H9 (cell line): ENCODE measurements at regions not wholly inside any gene's neighbourhood (a gene's known extent, or its start where the extent isn't known, plus 50 kb on each side); places are given as distances from the start of the nearest gene placed in this dataset.

Source experiments
- DNase-seq: peaks from one replicate; pipeline ENCODE4 v3.0.0-alpha.2; 2017
- H2AFZ ChIP-seq: one replicate; pipeline ENCODE4 v1.6.1; 2013; ENCODE audit warnings: mild to moderate bottlenecking, low read length, control low read depth, moderate library complexity
- H2AK5ac ChIP-seq: 2 replicates; pipeline ENCODE4 v1.6.1; 2013; ENCODE audit warnings: low read length, control low read depth, mixed read lengths; ENCODE audit not compliant: insufficient read length
- H2BK120ac ChIP-seq: one replicate; pipeline ENCODE4 v1.6.1; 2013; ENCODE audit warnings: low read depth, mild to moderate bottlenecking, low read length, control low read depth, inconsistent platforms; ENCODE audit not compliant: poor library complexity, severe bottlenecking
- H2BK12ac ChIP-seq: 2 replicates; pipeline ENCODE4 v1.6.1; 2013; ENCODE audit warnings: low read length, control low read depth, mixed read lengths, low read depth; ENCODE audit not compliant: insufficient read length
- H2BK15ac ChIP-seq: 2 replicates; pipeline ENCODE4 v1.6.1; 2013; ENCODE audit warnings: low read depth, low read length, control low read depth
- H2BK20ac ChIP-seq: one replicate; pipeline ENCODE4 v1.6.1; 2013; ENCODE audit warnings: low read depth, mild to moderate bottlenecking, low read length, control low read depth, inconsistent platforms; ENCODE audit not compliant: poor library complexity, severe bottlenecking
- H2BK5ac ChIP-seq: 2 replicates; pipeline ENCODE4 v1.6.1; 2013; ENCODE audit warnings: low read length, control low read depth, mixed read lengths; ENCODE audit not compliant: insufficient read length
- H3K14ac ChIP-seq: 2 replicates; pipeline ENCODE4 v1.6.1; 2013; ENCODE audit warnings: low read length, control low read depth; ENCODE audit not compliant: insufficient read depth
- H3K18ac ChIP-seq: 2 replicates; pipeline ENCODE4 v1.6.1; 2013; ENCODE audit warnings: low read depth, mild to moderate bottlenecking, mixed read lengths, low read length, control low read depth; ENCODE audit not compliant: insufficient read length
- H3K23ac ChIP-seq: 2 replicates; pipeline ENCODE4 v1.6.1; 2013; ENCODE audit warnings: low read length, control low read depth, mixed read lengths, low read depth; ENCODE audit not compliant: insufficient read length
- H3K23me2 ChIP-seq: 2 replicates; pipeline ENCODE4 v1.6.1; 2013; ENCODE audit warnings: low read depth, mild to moderate bottlenecking, mixed read lengths, low read length, control low read depth; ENCODE audit not compliant: insufficient read length, poor library complexity, severe bottlenecking
- H3K27ac ChIP-seq: 2 replicates; pipeline ENCODE4 v1.5.1; 2013; ENCODE audit warnings: low read length, control low read depth, mixed read lengths, low read depth; ENCODE audit not compliant: insufficient read length
- H3K27me3 ChIP-seq: 2 replicates; pipeline ENCODE4 v1.6.1; 2013; ENCODE audit warnings: low read length, control low read depth, inconsistent platforms; ENCODE audit not compliant: insufficient read depth
- H3K4ac ChIP-seq: 2 replicates; pipeline ENCODE4 v1.6.1; 2013; ENCODE audit warnings: low read depth, mild to moderate bottlenecking, control low read depth, inconsistent platforms, low read length, moderate library complexity
- H3K4me1 ChIP-seq: 2 replicates; pipeline ENCODE4 v1.6.1; 2013; ENCODE audit warnings: low read length, control low read depth, inconsistent platforms; ENCODE audit not compliant: insufficient read depth
- H3K4me2 ChIP-seq: 2 replicates; pipeline ENCODE4 v1.6.1; 2013; ENCODE audit warnings: low read length, control low read depth, mixed read lengths; ENCODE audit not compliant: insufficient read length, insufficient read depth
- H3K56ac ChIP-seq: 2 replicates; pipeline ENCODE4 v1.6.1; 2013; ENCODE audit warnings: low read depth, mild to moderate bottlenecking, mixed read lengths, low read length, control low read depth; ENCODE audit not compliant: insufficient read length
- H3K79me1 ChIP-seq: 2 replicates; pipeline ENCODE4 v1.6.1; 2013; ENCODE audit warnings: low read depth, mild to moderate bottlenecking, moderate library complexity, low read length, control low read depth, inconsistent platforms; ENCODE audit not compliant: insufficient read depth, poor library complexity, severe bottlenecking
- H3K79me2 ChIP-seq: 2 replicates; pipeline ENCODE4 v1.6.1; 2013; ENCODE audit warnings: low read length, control low read depth, inconsistent platforms; ENCODE audit not compliant: insufficient read depth
- H3K9ac ChIP-seq: 2 replicates; pipeline ENCODE4 v1.6.1; 2013; ENCODE audit warnings: low read length, control low read depth, mixed read lengths; ENCODE audit not compliant: insufficient read length; ENCODE audit errors: extremely low read depth
- H3K9me3 ChIP-seq: one replicate; pipeline ENCODE4 v1.6.1; 2013; ENCODE audit warnings: low read depth, low read length, inconsistent platforms; ENCODE audit not compliant: control insufficient read depth
- H3T11ph ChIP-seq: one replicate; pipeline ENCODE4 v1.6.1; 2013; ENCODE audit warnings: mild to moderate bottlenecking, low read length, control low read depth, inconsistent platforms
- H4K20me1 ChIP-seq: one replicate; pipeline ENCODE4 v1.6.1; 2013; ENCODE audit not compliant: control insufficient read depth, insufficient read length, insufficient read depth
- H4K5ac ChIP-seq: 2 replicates; pipeline ENCODE4 v1.6.1; 2013; ENCODE audit warnings: low read depth, mild to moderate bottlenecking, mixed read lengths, low read length, control low read depth; ENCODE audit not compliant: insufficient read length
- H4K8ac ChIP-seq: replicated peaks from 2 replicates; pipeline ENCODE4 v1.6.1; 2013; ENCODE audit warnings: low read length, control low read depth, mixed read lengths, low read depth; ENCODE audit not compliant: insufficient read length
- H4K91ac ChIP-seq: 2 replicates; pipeline ENCODE4 v1.6.1; 2013; ENCODE audit warnings: low read depth, mild to moderate bottlenecking, moderate library complexity, mixed read lengths, low read length, control low read depth; ENCODE audit not compliant: insufficient read length
- H3K27ac Mint-ChIP-seq, 3 experiments: 2 replicates in 2 of 3; 3 replicates in 1 of 3; pipeline ENCODE4 v1.8.0; 2020 to 2021; ENCODE audit warnings: mixed read lengths in 3 of 3, mild to moderate bottlenecking in 1 of 3, moderate library complexity in 1 of 3
- H3K27me3 Mint-ChIP-seq: 2 replicates; pipeline ENCODE4 v1.8.0; 2021; ENCODE audit warnings: low read depth, mild to moderate bottlenecking, moderate library complexity, mixed read lengths
- H3K36me3 Mint-ChIP-seq, 3 experiments: 2 replicates in 2 of 3; 3 replicates in 1 of 3; pipeline ENCODE4 v1.8.0; 2020 to 2021; ENCODE audit warnings: low read depth in 3 of 3, mixed read lengths in 3 of 3; ENCODE audit not compliant: insufficient read depth in 1 of 3
- H3K4me1 Mint-ChIP-seq, 2 experiments: 2 replicates each; pipeline ENCODE4 v1.8.0; 2020; ENCODE audit warnings: mixed read lengths in 2 of 2
- H3K4me3 Mint-ChIP-seq, 2 experiments: 2 replicates in 1 of 2; 3 replicates in 1 of 2; pipeline ENCODE4 v1.8.0; 2020 to 2021; ENCODE audit warnings: mild to moderate bottlenecking in 2 of 2, mixed read lengths in 2 of 2, moderate library complexity in 1 of 2
- H3K9me3 Mint-ChIP-seq, 2 experiments: 2 replicates in 1 of 2; 3 replicates in 1 of 2; pipeline ENCODE4 v1.8.0; 2020; ENCODE audit warnings: mild to moderate bottlenecking in 2 of 2, mixed read lengths in 2 of 2, moderate library complexity in 1 of 2
- CTCF ChIP-seq: fragments of 200-600 bp; sonication (generic); conservative IDR thresholded peaks from 3 replicates; pipeline ENCODE4 v1.8.0; 2021; ENCODE audit warnings: antibody characterized with exemption, mild to moderate bottlenecking
- WGBS: extraction: QIAGEN DNeasy Blood & Tissue Kit; methylation state at CpG from one replicate; pipeline ENCODE4 v1.1.7; 2013; ENCODE audit warnings: missing lambda C conversion rate, low lambda C conversion rate, mixed read lengths; ENCODE audit not compliant: insufficient read length; ENCODE audit errors: extremely low coverage; 5-methylcytosine and 5-hydroxymethylcytosine counted together

DNA sequence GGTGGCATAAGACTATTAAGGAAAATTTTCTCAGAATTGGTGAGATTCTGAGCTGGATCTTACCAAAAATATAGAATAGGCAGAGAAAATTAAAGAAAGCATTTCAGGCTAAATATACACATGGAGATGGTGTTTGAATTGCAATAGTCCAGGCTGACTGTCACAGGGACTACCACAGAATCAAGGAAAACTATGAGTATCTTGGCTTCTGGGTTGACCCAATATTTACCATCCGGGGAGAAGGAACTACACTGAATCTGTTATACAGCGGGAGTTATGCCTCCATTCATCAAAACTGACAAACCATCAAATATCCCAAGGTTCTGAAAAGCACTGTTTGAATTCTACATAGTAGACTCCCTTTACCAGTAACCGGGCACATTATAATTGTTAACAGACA is 102.2 kb downstream of the TUSC7 start:
- H3K36me3 Mint-ChIP-seq = peaks cover 11 to 23% (median 13%) of the 10 kb centered on the region in 3 experiments
- H3K27ac ChIP-seq = no peak overlapping the region
- no CpG with 5 or more reads among the region's 3 CpGs for WGBS

More for the DNA sequence above, 102.2 kb downstream of the TUSC7 start:
- H2AK5ac ChIP-seq = no peak overlapping the region
- H3K79me1 ChIP-seq = no peaks in the 10 kb centered on the region
- H4K20me1 ChIP-seq = no peaks in the 10 kb centered on the region
- no peak overlapping the region for H2BK5ac ChIP-seq
- H2BK20ac ChIP-seq = no peak overlapping the region
- H4K5ac ChIP-seq = no peak overlapping the region
- H3K23me2 ChIP-seq = no peaks in the 10 kb centered on the region
- no peaks in the 10 kb centered on the region for H3K27me3 ChIP-seq
- H3K79me2 ChIP-seq = no peaks in the 10 kb centered on the region
- no peak overlapping the region for H4K91ac ChIP-seq
- H2BK15ac ChIP-seq = no peak overlapping the region
- no peaks in the 10 kb centered on the region for H3K27me3 Mint-ChIP-seq
- no peak overlapping the region for H3T11ph ChIP-seq
- no peak overlapping the region for H2BK12ac ChIP-seq
- H3K27ac Mint-ChIP-seq = no peak overlapping the region
- H3K4ac ChIP-seq = no peak overlapping the region
- H3K23ac ChIP-seq = no peak overlapping the region
- DNase-seq = no peak
- H3K4me2 ChIP-seq = no peak overlapping the region
- no peak overlapping the region for H3K9ac ChIP-seq
- H3K56ac ChIP-seq = no peak overlapping the region
- peaks cover 18 to 19% of the 10 kb centered on the region in 2 experiments for H3K9me3 Mint-ChIP-seq
- H2BK120ac ChIP-seq = no peak overlapping the region
- no peak for TF ChIP-seq CTCF
- H3K4me1 Mint-ChIP-seq = peaks cover 32 to 33% of the 10 kb centered on the region in 2 experiments
- no peak overlapping the region for H4K8ac ChIP-seq
- no peak overlapping the region for H2AFZ ChIP-seq
- H3K9me3 ChIP-seq = no peaks in the 10 kb centered on the region
- peaks cover 4% of the 10 kb centered on the region; the same call in 1 of the 2 replicates for H3K4me1 ChIP-seq
- H3K14ac ChIP-seq = no peak overlapping the region
- no peak overlapping the region for H3K4me3 Mint-ChIP-seq
- no peak overlapping the region for H3K18ac ChIP-seq
